Mesenchymal stem cell (in vitro differentiated cells and primary cell): ENCODE measurements at regions not wholly inside any gene's neighbourhood (a gene's known extent, or its start where the extent isn't known, plus 50 kb on each side); places are given as distances from the start of the nearest gene placed in this dataset.

Experiments used
- DNase-seq: peaks from one replicate; pipeline ENCODE4 v3.0.0-alpha.2; 2013
- H2AFZ ChIP-seq: one replicate; pipeline ENCODE4 v1.6.1; 2013; ENCODE audit warnings: low read depth, mild to moderate bottlenecking, control low read depth, inconsistent platforms, low read length, moderate library complexity
- H2AK5ac ChIP-seq: 2 replicates; pipeline ENCODE4 v1.6.1; 2013; ENCODE audit warnings: low read length, moderate library complexity, mild to moderate bottlenecking, inconsistent platforms; ENCODE audit not compliant: severe bottlenecking
- H2BK120ac ChIP-seq: one replicate; pipeline ENCODE4 v1.6.1; 2013; ENCODE audit warnings: low read depth, mild to moderate bottlenecking, inconsistent platforms, low read length, moderate library complexity
- H2BK12ac ChIP-seq, 2 experiments: one replicate each; pipeline ENCODE4 v1.6.1; 2013; ENCODE audit warnings: inconsistent platforms in 2 of 2, low read length in 2 of 2, mild to moderate bottlenecking in 2 of 2, moderate library complexity in 2 of 2, control low read depth in 1 of 2
- H2BK15ac ChIP-seq: one replicate; pipeline ENCODE4 v1.6.1; 2013; ENCODE audit warnings: mild to moderate bottlenecking, low read depth, inconsistent platforms; ENCODE audit not compliant: poor library complexity, severe bottlenecking
- H2BK5ac ChIP-seq: 2 replicates; pipeline ENCODE4 v1.6.1; 2013; ENCODE audit warnings: low read depth, mild to moderate bottlenecking, low read length, control low read depth, inconsistent platforms; ENCODE audit not compliant: poor library complexity, severe bottlenecking
- H3K14ac ChIP-seq, 2 experiments: one replicate each; pipeline ENCODE4 v1.6.1; 2013; ENCODE audit warnings: inconsistent platforms in 2 of 2, low read length in 2 of 2, control low read depth in 1 of 2, mild to moderate bottlenecking in 1 of 2, moderate library complexity in 1 of 2
- H3K18ac ChIP-seq, 2 experiments: one replicate each; pipeline ENCODE4 v1.6.1; 2013; ENCODE audit warnings: inconsistent platforms in 2 of 2, low read length in 2 of 2, control low read depth in 1 of 2, low read depth in 1 of 2, mild to moderate bottlenecking in 1 of 2
- H3K23ac ChIP-seq, 2 experiments: one replicate each; pipeline ENCODE4 v1.6.1; 2013; ENCODE audit warnings: inconsistent platforms in 2 of 2, low read length in 2 of 2, mild to moderate bottlenecking in 2 of 2, moderate library complexity in 2 of 2, control low read depth in 1 of 2
- H3K27ac ChIP-seq: 2 replicates; pipeline ENCODE4 v1.5.1; 2013; ENCODE audit warnings: mild to moderate bottlenecking, moderate library complexity, low read length, control low read depth, inconsistent platforms; ENCODE audit not compliant: poor library complexity, severe bottlenecking
- H3K27me3 ChIP-seq, 2 experiments: 2 replicates each; pipeline versions ENCODE4 v1.6.1 to v1.7.0; 2013; ENCODE audit warnings: low read length in 2 of 2, mild to moderate bottlenecking in 2 of 2, moderate library complexity in 2 of 2, control low read depth in 1 of 2, inconsistent platforms in 1 of 2; ENCODE audit not compliant: control insufficient read depth in 1 of 2, insufficient read depth in 1 of 2
- H3K36me3 ChIP-seq, 2 experiments: 2 replicates each; pipeline versions ENCODE4 v1.6.1 to v1.7.0; 2013; ENCODE audit warnings: low read length in 2 of 2, control low read depth in 1 of 2, inconsistent platforms in 1 of 2, low read depth in 1 of 2, mild to moderate bottlenecking in 1 of 2; ENCODE audit not compliant: insufficient read depth in 2 of 2, control insufficient read depth in 1 of 2
- H3K4ac ChIP-seq, 2 experiments: one replicate each; pipeline ENCODE4 v1.6.1; 2013; ENCODE audit warnings: inconsistent platforms in 2 of 2, low read length in 2 of 2, mild to moderate bottlenecking in 2 of 2, moderate library complexity in 2 of 2, control low read depth in 1 of 2, low read depth in 1 of 2
- H3K4me1 ChIP-seq: 2 replicates; pipeline ENCODE4 v1.6.1; 2013; ENCODE audit warnings: low read depth, low read length, control low read depth; ENCODE audit not compliant: control insufficient read depth, insufficient read depth
- H3K4me2 ChIP-seq: 2 replicates; pipeline ENCODE4 v1.6.1; 2013; ENCODE audit warnings: low read length, mild to moderate bottlenecking, inconsistent platforms; ENCODE audit not compliant: poor library complexity, severe bottlenecking
- H3K4me3 ChIP-seq, 2 experiments: 2 replicates each; pipeline versions ENCODE4 v1.5.1 to v1.7.0; 2013; ENCODE audit warnings: low read length in 2 of 2, mild to moderate bottlenecking in 2 of 2, control low read depth in 1 of 2, low read depth in 1 of 2; ENCODE audit not compliant: insufficient read depth in 1 of 2
- H3K79me1 ChIP-seq: replicated peaks from 2 replicates; pipeline ENCODE4 v1.6.1; 2013; ENCODE audit warnings: mild to moderate bottlenecking, control low read depth, low read length, inconsistent platforms; ENCODE audit not compliant: poor library complexity, severe bottlenecking
- H3K9ac ChIP-seq: 2 replicates; pipeline ENCODE4 v1.7.0; 2013; ENCODE audit warnings: mild to moderate bottlenecking, low read length, moderate library complexity
- H3K9me3 ChIP-seq: 2 replicates; pipeline ENCODE4 v1.7.0; 2013; ENCODE audit warnings: mild to moderate bottlenecking, low read length; ENCODE audit not compliant: control insufficient read depth
- H4K8ac ChIP-seq: one replicate; pipeline ENCODE4 v1.6.1; 2013; ENCODE audit warnings: inconsistent platforms, mild to moderate bottlenecking, low read length, moderate library complexity
- H4K91ac ChIP-seq: one replicate; pipeline ENCODE4 v1.6.1; 2013; ENCODE audit warnings: mild to moderate bottlenecking, low read length, inconsistent platforms
- WGBS: methylation state at CpG from one replicate; pipeline ENCODE4 v1.1.7; 2013; ENCODE audit warnings: mixed read lengths; 5-methylcytosine and 5-hydroxymethylcytosine counted together

DNA sequence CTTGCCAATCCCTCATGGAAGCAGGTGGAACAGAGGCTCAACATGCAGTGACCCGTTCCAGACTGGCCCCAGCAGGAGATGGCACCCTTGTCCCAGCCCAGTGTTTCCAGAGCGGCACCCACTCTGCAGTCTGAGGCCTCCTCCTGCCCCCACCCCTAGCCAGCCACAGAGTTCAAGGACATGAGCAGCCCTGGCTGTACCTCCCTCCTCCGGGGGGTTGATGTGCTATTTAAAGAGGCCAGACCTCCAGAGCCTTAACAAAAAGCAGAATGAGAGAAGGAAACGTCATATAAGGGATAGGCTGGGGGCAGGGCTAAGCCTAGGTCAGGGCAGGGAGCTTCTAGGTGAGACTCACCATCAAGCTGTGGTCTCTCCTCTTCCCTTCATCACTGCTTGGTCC, 115.7 kb upstream of the NANOS1 start:
- H3K27ac ChIP-seq, result no peak overlapping the region
- H2AFZ ChIP-seq, result no peak overlapping the region
- peaks cover 0 to 11% of the 10 kb centered on the region in 2 experiments for H3K27me3 ChIP-seq
- no peaks in the 10 kb centered on the region for H3K9me3 ChIP-seq
- peak overlapping the region in 1 of 2 experiments; percentile 24 for H3K4me3 ChIP-seq
- H3K9ac ChIP-seq, result no peak overlapping the region
- WGBS, result 62% methylated on average over 2 of the region's 4 CpGs
- H3K4ac ChIP-seq, result no peak overlapping the region
- H4K91ac ChIP-seq, result no peak overlapping the region
- no peaks in the 10 kb centered on the region for H3K79me1 ChIP-seq
- peak overlapping the region in 1 of 2 experiments; percentile 71 for H3K14ac ChIP-seq
- H2BK5ac ChIP-seq, result no peak overlapping the region
- DNase-seq, result no peak
- H3K18ac ChIP-seq, result no peak overlapping the region
- no peak overlapping the region for H2BK120ac ChIP-seq
- H3K23ac ChIP-seq, result no peak overlapping the region
- no peak overlapping the region for H4K8ac ChIP-seq
- no peak overlapping the region for H2AK5ac ChIP-seq
- no peaks in the 10 kb centered on the region for H3K36me3 ChIP-seq
- no peak overlapping the region for H3K4me2 ChIP-seq
- no peak overlapping the region for H2BK12ac ChIP-seq
- no peak overlapping the region for H2BK15ac ChIP-seq
- H3K4me1 ChIP-seq, result no peaks in the 10 kb centered on the region

DNA sequence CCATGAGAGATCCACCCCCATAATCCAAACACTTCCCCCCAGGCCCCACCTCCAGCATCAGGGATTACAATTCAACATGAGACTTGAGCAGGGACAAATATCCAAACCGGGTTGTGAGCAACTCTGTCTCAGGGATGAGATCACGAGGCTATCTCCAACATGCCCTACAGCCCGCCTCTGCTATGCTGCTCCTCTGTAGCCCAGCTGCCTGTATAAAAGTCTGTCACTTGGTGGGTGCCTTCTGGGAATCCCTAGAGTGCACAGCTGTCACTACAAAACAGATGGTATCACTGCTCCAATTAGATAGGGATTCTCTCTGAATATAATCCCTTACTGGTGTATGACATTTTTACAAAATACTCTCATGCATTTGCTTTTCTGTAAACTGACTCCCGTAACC, 114.9 kb upstream of the NANOS1 start:
- no peak for DNase-seq
- Histone ChIP-seq H3K18ac (no peak overlapping the region), H3K9me3 (no peaks in the 10 kb centered on the region), H2AK5ac (no peak overlapping the region), H3K14ac (no peak overlapping the region), H3K4ac (no peak overlapping the region), H2BK15ac (no peak overlapping the region), H2BK5ac (no peak overlapping the region), H3K79me1 (no peaks in the 10 kb centered on the region), H3K36me3 (no peaks in the 10 kb centered on the region), H3K4me3 (no peak overlapping the region), H3K27ac (no peak overlapping the region), H2BK12ac (no peak overlapping the region), H3K27me3 (peaks cover 0 to 11% of the 10 kb centered on the region in 2 experiments), H3K23ac (no peak overlapping the region), H3K4me1 (no peaks in the 10 kb centered on the region), H4K91ac (no peak overlapping the region), H3K4me2 (no peak overlapping the region), H4K8ac (no peak overlapping the region), H2AFZ (no peak overlapping the region), H2BK120ac (no peak overlapping the region), H3K9ac (no peak overlapping the region)
- WGBS, result 77% methylated on average over 4 of the region's 4 CpGs

- Histone ChIP-seq H3K23ac (no peak overlapping the region), H3K9me3 (no peaks in the 10 kb centered on the region)
- 85% methylated on average over 8 of the region's 8 CpGs for WGBS
Observed at GRCh38 chr10:118915161-118915560, 114.4 kb upstream of the NANOS1 start.

GRCh38 chr10:118916777-118917176, 112.7 kb upstream of the NANOS1 start:
- no peak overlapping the region for H2BK120ac ChIP-seq
- H3K18ac ChIP-seq, result no peak overlapping the region
- no peak for DNase-seq
- H4K8ac ChIP-seq, result no peak overlapping the region
- no peaks in the 10 kb centered on the region for H3K79me1 ChIP-seq
- no peak overlapping the region for H3K9ac ChIP-seq
- no peak overlapping the region for H2BK5ac ChIP-seq
- H2BK12ac ChIP-seq, result no peak overlapping the region
- no peaks in the 10 kb centered on the region for H3K4me1 ChIP-seq
- no peak overlapping the region for H2BK15ac ChIP-seq
- no peak overlapping the region for H2AK5ac ChIP-seq
- H3K4ac ChIP-seq, result no peak overlapping the region
- H3K9me3 ChIP-seq, result no peaks in the 10 kb centered on the region
- H3K4me2 ChIP-seq, result no peak overlapping the region
- H3K36me3 ChIP-seq, result no peaks in the 10 kb centered on the region
- peaks cover 6 to 14% of the 10 kb centered on the region in 2 experiments for H3K27me3 ChIP-seq
- 86% methylated on average over 6 of the region's 6 CpGs for WGBS
- no peak overlapping the region for H3K14ac ChIP-seq
- H3K4me3 ChIP-seq, result no peak overlapping the region
- H2AFZ ChIP-seq, result no peak overlapping the region
- no peak overlapping the region for H3K23ac ChIP-seq
- H3K27ac ChIP-seq, result no peak overlapping the region
- H4K91ac ChIP-seq, result no peak overlapping the region

More at GRCh38 chr10:118915161-118915560, 114.4 kb upstream of the NANOS1 start:
- Histone ChIP-seq H4K91ac (no peak overlapping the region), H3K4me3 (no peak overlapping the region), H3K4me2 (no peak overlapping the region), H4K8ac (no peak overlapping the region), H3K4ac (no peak overlapping the region), H2BK12ac (no peak overlapping the region), H3K4me1 (no peaks in the 10 kb centered on the region), H2AK5ac (no peak overlapping the region), H2AFZ (no peak overlapping the region), H2BK5ac (no peak overlapping the region), H3K27me3 (peaks cover 0 to 11% of the 10 kb centered on the region in 2 experiments), H3K79me1 (no peaks in the 10 kb centered on the region), H3K27ac (no peak overlapping the region), H3K14ac (no peak overlapping the region), H2BK120ac (no peak overlapping the region), H2BK15ac (no peak overlapping the region), H3K9ac (no peak overlapping the region), H3K36me3 (no peaks in the 10 kb centered on the region), H3K18ac (no peak overlapping the region)
- DNase-seq, result no peak
